ENCODE measurements at regions not wholly inside any gene's neighbourhood (a gene's known extent, or its start where the extent isn't known, plus 50 kb on each side); places are given as distances from the start of the nearest gene placed in this dataset.

GRCh38 chr20:12936020-12936419 lies 72.8 kb upstream of the SPTLC3 start:
- H3K9me2 ChIP-seq (replicated peaks; ENCODE audit: control insufficient read depth, low read length) = no peaks in the 10 kb centered on the region
- no peaks in the 10 kb centered on the region for H3K79me2 ChIP-seq (ENCODE audit: control insufficient read depth, low read length)
- TF ChIP-seq EZH2phosphoT487 (IDR thresholded peaks at IDR 0.05; ENCODE audit: borderline replicate concordance, low read length) = no peak
- TF ChIP-seq, protein P1, sequence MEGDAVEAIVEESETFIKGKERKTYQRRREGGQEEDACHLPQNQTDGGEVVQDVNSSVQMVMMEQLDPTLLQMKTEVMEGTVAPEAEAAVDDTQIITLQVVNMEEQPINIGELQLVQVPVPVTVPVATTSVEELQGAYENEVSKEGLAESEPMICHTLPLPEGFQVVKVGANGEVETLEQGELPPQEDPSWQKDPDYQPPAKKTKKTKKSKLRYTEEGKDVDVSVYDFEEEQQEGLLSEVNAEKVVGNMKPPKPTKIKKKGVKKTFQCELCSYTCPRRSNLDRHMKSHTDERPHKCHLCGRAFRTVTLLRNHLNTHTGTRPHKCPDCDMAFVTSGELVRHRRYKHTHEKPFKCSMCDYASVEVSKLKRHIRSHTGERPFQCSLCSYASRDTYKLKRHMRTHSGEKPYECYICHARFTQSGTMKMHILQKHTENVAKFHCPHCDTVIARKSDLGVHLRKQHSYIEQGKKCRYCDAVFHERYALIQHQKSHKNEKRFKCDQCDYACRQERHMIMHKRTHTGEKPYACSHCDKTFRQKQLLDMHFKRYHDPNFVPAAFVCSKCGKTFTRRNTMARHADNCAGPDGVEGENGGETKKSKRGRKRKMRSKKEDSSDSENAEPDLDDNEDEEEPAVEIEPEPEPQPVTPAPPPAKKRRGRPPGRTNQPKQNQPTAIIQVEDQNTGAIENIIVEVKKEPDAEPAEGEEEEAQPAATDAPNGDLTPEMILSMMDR (IDR thresholded peaks at IDR 0.05; ENCODE audit: low read depth, low read length, poor library complexity, severe bottlenecking) = no peak
- no peak overlapping the region for H3K4me3 ChIP-seq (ENCODE audit: low read length)
- H3F3A ChIP-seq (ENCODE audit: control insufficient read depth, insufficient read depth) = no peaks in the 10 kb centered on the region
- H3K27me3 ChIP-seq (ENCODE audit: control insufficient read depth, low read length) = no peaks in the 10 kb centered on the region
- H3K27ac ChIP-seq (ENCODE audit: low read depth, low read length) = no peak overlapping the region
- no peaks in the 10 kb centered on the region for H4K20me1 ChIP-seq (ENCODE audit: control insufficient read depth, insufficient read depth, low read depth, low read length)
- no peaks in the 10 kb centered on the region for H3K36me3 ChIP-seq (ENCODE audit: control insufficient read depth, low read length)
- H3K4me1 ChIP-seq (ENCODE audit: control insufficient read depth, low read length) = no peaks in the 10 kb centered on the region
- no peak overlapping the region for H3K4me2 ChIP-seq (ENCODE audit: low read length)
- H3K9me3 ChIP-seq (ENCODE audit: control insufficient read depth, insufficient read depth, low read length) = no peaks in the 10 kb centered on the region

DNA sequence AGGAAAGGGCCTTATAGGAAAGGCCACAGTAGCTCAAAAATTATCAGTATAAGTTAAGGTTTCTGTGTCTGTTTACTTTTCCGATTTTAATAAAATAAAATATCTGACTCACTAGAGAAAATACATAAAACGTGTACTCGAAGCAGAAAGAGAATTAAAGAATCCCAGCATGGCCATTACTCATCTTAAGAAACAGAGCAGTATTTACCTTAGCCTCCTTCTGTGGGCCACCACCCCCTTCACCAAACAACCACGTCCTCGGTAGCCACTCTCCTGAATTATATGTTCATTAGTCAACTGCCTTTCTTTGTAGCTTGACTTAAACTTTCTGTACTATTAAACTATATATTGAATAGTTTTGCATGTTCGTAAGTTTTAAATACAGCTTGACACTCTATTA lies 72.2 kb upstream of the SPTLC3 start:
- Histone ChIP-seq H3K36me3 (ENCODE audit: control insufficient read depth, low read length) (no peaks in the 10 kb centered on the region), H3K79me2 (ENCODE audit: control insufficient read depth, low read length) (no peaks in the 10 kb centered on the region), H3K4me1 (ENCODE audit: control insufficient read depth, low read length) (no peaks in the 10 kb centered on the region), H3K27ac (ENCODE audit: low read depth, low read length) (no peak overlapping the region), H3K27me3 (ENCODE audit: control insufficient read depth, low read length) (no peaks in the 10 kb centered on the region), H3K9me3 (ENCODE audit: control insufficient read depth, insufficient read depth, low read length) (no peaks in the 10 kb centered on the region), H3F3A (ENCODE audit: control insufficient read depth, insufficient read depth) (no peaks in the 10 kb centered on the region), H3K9me2 (replicated peaks; ENCODE audit: control insufficient read depth, low read length) (no peaks in the 10 kb centered on the region), H3K4me3 (ENCODE audit: low read length) (no peak overlapping the region), H4K20me1 (ENCODE audit: control insufficient read depth, insufficient read depth, low read depth, low read length) (no peaks in the 10 kb centered on the region), H3K4me2 (ENCODE audit: low read length) (no peak overlapping the region)
- TF ChIP-seq EZH2phosphoT487 (IDR thresholded peaks at IDR 0.05; ENCODE audit: borderline replicate concordance, low read length) = no peak
- TF ChIP-seq, protein P1 (IDR thresholded peaks at IDR 0.05; ENCODE audit: low read depth, low read length, poor library complexity, severe bottlenecking) = no peak

DNA sequence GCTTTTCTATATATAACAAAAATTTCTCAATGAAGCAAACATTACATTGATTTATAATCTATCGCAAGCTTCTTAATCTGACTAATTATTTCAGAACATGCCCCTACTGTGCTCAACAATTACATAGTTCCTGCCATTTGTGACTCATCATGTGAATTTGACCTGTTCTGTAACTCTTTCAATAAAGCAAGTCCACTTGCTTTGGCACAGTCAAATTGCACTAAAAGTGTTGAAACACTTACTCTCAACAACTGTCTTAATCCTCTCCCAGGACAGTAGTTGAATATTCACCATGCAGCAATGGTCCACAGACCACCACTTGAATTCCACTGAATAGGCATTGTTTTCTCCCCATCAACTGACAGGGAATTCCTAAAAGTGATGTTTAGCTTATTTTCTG lies 67.7 kb upstream of the SPTLC3 start:
- H3K4me3 ChIP-seq (ENCODE audit: low read length) = no peak overlapping the region
- no peaks in the 10 kb centered on the region for H3K9me3 ChIP-seq (ENCODE audit: control insufficient read depth, insufficient read depth, low read length)
- H3K9me2 ChIP-seq (replicated peaks; ENCODE audit: control insufficient read depth, low read length) = no peaks in the 10 kb centered on the region
- no peak overlapping the region for H3K4me2 ChIP-seq (ENCODE audit: low read length)
- no peaks in the 10 kb centered on the region for H3K36me3 ChIP-seq (ENCODE audit: control insufficient read depth, low read length)
- H3K27ac ChIP-seq (ENCODE audit: low read depth, low read length) = no peak overlapping the region
- H4K20me1 ChIP-seq (ENCODE audit: control insufficient read depth, insufficient read depth, low read depth, low read length) = no peaks in the 10 kb centered on the region
- no peaks in the 10 kb centered on the region for H3K27me3 ChIP-seq (ENCODE audit: control insufficient read depth, low read length)
- TF ChIP-seq EZH2phosphoT487 (IDR thresholded peaks at IDR 0.05; ENCODE audit: borderline replicate concordance, low read length) = no peak
- TF ChIP-seq, protein P1 (IDR thresholded peaks at IDR 0.05; ENCODE audit: low read depth, low read length, poor library complexity, severe bottlenecking) = no peak
- H3F3A ChIP-seq (ENCODE audit: control insufficient read depth, insufficient read depth) = no peaks in the 10 kb centered on the region
- H3K4me1 ChIP-seq (ENCODE audit: control insufficient read depth, low read length) = no peaks in the 10 kb centered on the region
- no peaks in the 10 kb centered on the region for H3K79me2 ChIP-seq (ENCODE audit: control insufficient read depth, low read length)

DNA sequence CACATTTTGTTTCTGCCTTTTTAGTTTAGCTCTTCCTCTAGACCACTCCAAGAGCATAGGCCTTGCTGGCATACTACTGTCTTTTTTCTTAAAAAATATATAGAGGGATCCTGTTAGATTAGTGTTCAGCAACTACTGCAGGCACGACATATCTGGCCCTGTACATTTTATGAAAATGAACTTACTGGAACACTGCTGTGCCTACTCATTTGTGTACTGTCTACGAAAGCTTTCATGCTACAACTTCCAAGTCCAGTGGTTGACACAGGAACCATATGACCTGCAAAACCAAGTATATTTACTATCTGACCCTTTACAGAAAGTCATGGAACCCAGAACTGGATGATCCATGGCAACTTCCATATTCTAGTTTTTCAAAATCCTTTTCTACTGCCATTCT lies 66.6 kb upstream of the SPTLC3 start:
- Histone ChIP-seq H3K27ac (ENCODE audit: low read depth, low read length) (no peak overlapping the region), H3K9me2 (replicated peaks; ENCODE audit: control insufficient read depth, low read length) (no peaks in the 10 kb centered on the region), H3K79me2 (ENCODE audit: control insufficient read depth, low read length) (no peaks in the 10 kb centered on the region), H3K9me3 (ENCODE audit: control insufficient read depth, insufficient read depth, low read length) (no peaks in the 10 kb centered on the region), H3K27me3 (ENCODE audit: control insufficient read depth, low read length) (no peaks in the 10 kb centered on the region), H3K36me3 (ENCODE audit: control insufficient read depth, low read length) (no peaks in the 10 kb centered on the region), H3K4me2 (ENCODE audit: low read length) (no peak overlapping the region), H3K4me1 (ENCODE audit: control insufficient read depth, low read length) (no peaks in the 10 kb centered on the region), H3F3A (ENCODE audit: control insufficient read depth, insufficient read depth) (no peaks in the 10 kb centered on the region), H3K4me3 (ENCODE audit: low read length) (no peak overlapping the region), H4K20me1 (ENCODE audit: control insufficient read depth, insufficient read depth, low read depth, low read length) (no peaks in the 10 kb centered on the region)
- TF ChIP-seq EZH2phosphoT487 (IDR thresholded peaks at IDR 0.05; ENCODE audit: borderline replicate concordance, low read length) = no peak
- TF ChIP-seq, protein P1 (IDR thresholded peaks at IDR 0.05; ENCODE audit: low read depth, low read length, poor library complexity, severe bottlenecking) = no peak

Measured in DOHH2 (cell line).